ENCODE measurements at regions not wholly inside any gene's neighbourhood (a gene's known extent, or its start where the extent isn't known, plus 50 kb on each side); places are given as distances from the start of the nearest gene placed in this dataset.

GRCh38 chr4:180721356-180721755 is 1521.8 kb upstream of the TENM3 start:
- DNase-seq (ENCODE audit: low spot score), result no peak

DNA sequence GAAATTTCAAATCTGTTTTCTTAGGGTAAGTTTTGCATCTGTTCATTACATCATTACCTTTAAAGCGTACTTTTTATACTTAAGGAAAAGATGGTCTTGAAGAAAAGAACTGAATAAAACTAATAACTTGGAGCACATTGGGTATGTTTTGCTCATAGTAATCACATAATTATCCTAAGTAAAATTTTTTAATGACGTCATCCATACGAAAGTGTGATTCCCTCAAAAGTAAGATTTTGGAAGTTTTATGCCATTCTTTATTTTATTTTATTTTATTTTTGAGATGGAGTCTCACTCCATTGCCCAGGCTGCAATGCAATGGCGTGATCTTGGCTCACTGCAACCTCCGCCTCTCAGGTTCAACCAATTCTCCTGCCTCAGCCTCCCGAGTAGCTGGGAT is 1516.6 kb upstream of the TENM3 start:
- no peak for DNase-seq (ENCODE audit: low spot score)

DNA sequence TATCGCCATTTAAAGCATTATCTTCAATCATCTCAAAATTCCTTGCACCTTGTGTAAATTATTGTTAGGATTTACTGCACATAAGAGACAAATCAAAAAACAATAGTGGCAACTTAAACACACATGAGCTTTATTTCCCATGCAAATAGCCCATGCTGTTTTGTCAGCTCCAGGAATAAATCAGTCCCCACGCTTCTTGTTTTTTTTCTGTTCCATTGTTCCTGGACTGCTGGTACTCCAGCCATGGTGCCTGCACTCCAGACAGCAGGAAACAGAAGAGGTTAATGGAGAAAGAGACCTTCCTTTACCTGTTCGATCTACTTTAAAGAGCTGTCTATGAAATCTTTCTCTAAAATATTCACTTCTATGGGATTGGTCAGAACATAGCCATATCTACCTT is 1515.7 kb upstream of the TENM3 start:
- DNase-seq (ENCODE audit: low spot score), result no peak

DNA sequence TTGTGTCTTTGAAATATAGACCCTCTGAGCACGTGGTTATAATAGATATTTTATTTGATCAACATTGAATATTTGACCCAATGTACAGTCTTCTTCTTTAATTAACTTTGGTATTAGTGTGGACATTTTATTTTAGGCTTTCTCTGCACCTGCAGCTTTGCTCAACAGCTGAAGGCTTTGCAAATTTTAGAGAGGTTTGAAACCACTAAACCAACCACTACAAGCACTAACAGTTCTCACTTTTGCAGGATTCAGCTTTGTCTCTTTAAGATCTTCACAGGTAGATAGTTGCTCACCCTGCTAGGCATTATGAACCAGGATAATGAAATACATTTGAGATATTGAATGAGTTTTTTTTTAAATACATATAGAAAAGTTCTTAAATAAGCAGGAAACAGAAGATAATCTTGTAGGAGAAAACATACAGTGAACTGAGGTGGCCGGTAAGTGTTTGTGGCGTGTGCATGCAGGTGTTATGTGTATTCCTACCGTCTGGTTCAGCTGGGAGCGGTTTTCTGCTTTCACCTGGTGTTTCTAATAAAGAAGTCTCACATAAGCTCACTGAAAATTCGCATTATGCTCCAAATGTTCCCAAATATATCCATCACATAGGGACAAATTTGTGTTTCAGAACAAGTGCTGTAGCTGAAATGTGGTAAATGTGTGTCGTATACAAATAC is 1508.3 kb upstream of the TENM3 start:
- DNase-seq (ENCODE audit: low spot score), result no peak

GRCh38 chr4:180741703-180742102 is 1501.5 kb upstream of the TENM3 start:
- DNase-seq (ENCODE audit: low spot score), result no peak

- DNase-seq (ENCODE audit: low spot score), result no peak
Measured at GRCh38 chr4:180745019-180745418, 1498.2 kb upstream of the TENM3 start.

- DNase-seq (ENCODE audit: low spot score), result no peak
Measured at GRCh38 chr4:180751009-180751408, 1492.2 kb upstream of the TENM3 start.

DNA sequence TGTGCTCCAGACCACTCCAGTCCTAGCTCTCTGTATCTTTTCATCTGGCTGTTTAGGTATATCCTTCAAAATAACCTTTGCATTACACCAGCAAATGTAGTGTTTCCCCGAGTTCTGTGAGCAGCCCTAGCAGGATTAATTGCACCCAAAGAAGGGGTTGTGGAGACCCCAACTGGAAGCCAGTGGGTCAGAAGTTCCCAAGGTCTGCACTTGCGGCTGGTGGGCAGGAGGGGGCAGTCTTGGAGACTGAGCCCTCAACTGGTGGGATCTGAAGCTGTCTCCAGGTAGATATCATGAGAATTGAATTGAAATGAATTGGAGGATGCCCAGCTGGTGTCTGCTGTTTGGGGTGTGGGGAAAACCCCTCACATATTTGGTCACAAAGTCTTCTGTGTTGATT is 1485.3 kb upstream of the TENM3 start:
- no peak for DNase-seq (ENCODE audit: low spot score)

DNA sequence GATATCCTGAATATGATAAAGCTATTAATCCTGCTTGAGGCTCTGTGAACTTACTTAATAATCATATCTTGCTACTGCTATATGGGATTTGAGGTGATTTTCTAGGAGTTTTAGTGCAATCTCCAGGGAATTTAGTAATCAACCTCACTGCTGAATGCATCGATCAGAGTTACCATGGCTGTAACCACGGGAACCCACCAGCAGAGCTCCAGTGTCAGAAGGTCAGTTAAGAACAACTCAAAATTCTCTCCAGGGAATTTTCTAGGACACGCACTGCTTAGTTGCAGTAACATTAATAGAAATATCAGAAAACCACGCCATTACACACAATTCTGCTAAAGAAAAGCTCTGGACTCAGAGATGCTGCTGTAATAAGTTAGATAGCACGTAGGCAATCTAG is 1477.2 kb upstream of the TENM3 start:
- no peak for DNase-seq (ENCODE audit: low spot score)

DNA sequence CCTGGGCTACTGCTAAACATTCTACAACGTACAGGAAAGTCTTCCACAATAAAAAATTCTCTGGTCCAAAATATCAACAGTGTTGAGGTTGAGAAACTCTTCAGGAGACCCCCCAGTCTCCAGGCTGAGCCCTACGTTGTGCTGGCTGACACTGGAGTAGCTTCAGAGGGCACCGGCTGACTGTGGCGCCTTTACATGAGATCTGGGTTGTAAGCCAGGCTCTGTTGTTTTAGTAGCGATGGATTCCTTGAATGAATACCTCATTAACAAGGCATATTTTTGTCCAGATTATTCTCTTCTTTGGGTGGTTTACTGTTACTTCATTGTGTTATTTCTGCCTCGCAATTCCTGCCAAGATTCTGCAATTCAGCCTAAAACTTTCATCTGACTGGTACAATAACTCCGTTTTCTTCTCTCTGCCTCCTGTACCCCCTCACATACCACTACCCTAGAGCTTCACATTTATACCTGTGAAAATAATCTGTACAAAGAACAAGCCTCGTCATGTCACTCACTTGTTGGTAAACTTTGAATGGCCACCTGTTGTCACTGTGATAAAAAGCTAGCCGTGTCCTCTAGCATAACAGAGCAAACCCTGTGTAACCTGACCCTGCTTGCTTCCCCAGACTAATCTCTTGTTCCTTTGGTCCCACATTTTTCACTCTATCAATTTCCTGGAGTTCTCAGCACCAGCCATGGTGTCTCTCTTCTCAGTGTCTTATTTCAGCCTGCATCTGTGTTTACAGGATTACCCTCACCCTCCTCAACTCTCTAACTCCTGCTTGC is 1476.1 kb upstream of the TENM3 start:
- DNase-seq (ENCODE audit: low spot score), result no peak

DNA sequence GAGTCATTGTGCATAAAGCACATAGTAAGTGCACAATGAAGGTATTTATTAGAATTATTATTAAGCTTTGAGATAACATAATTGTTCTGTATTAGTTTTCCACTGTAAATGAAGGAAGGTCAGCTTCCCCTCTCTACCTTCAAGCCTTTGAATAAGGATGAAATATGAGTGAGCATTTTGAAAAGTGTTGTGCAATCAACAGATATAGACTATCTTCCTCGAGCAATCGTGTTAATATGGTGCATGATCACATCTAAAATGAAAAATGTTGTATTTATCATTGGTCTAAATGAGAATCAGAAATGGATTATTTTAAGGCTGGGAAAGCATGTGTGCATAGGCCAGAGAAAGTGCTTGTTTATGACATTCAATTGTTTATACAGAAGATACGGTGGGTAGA is 1474.6 kb upstream of the TENM3 start:
- DNase-seq (ENCODE audit: low spot score), result no peak

- DNase-seq (ENCODE audit: low spot score), result no peak
Measured at GRCh38 chr4:180769791-180770190, 1473.4 kb upstream of the TENM3 start.

GRCh38 chr4:180770265-180770664 is 1472.9 kb upstream of the TENM3 start:
- no peak for DNase-seq (ENCODE audit: low spot score)

GRCh38 chr4:180784940-180785339 is 1458.3 kb upstream of the TENM3 start:
- DNase-seq (ENCODE audit: low spot score), result no peak

DNA sequence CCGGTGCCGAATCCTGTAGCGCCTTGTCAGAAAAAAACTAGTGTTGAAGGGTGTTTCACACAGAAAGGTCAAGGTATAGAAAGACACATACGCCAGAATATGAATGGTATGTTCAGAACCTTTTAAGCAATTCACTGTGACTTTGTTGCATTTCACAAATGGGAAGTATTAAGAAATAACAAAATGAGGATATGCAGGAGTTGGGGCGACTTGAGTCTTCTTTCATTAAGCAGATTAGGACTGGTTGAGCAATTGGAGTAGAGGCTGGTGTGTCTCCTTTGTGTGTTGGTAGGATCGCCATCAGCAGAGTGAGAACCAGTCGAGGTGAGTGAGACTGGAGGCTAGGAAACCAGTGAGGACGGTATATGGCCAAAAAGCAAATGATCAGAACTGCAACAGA is 1454.5 kb upstream of the TENM3 start:
- DNase-seq (ENCODE audit: low spot score), result no peak

DNA sequence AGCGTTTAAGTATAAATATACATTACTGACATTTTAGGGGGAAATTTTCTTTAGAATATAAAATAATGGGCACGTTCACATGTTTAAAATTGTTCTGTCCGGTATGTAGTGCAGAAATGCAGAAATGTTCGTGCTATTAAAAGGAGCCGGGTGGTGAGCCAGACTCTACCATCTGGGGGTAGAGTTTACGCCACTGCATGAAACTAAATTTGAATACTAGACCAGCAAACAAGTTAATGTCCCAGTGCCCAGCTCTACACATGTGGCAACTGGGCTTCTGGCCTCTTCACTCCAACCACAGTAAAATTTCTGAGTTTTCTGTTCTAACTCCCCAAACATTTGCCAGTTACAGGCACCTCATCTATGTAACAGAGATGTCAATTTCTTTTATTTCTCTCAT is 1453.3 kb upstream of the TENM3 start:
- DNase-seq (ENCODE audit: low spot score), result no peak

DNA sequence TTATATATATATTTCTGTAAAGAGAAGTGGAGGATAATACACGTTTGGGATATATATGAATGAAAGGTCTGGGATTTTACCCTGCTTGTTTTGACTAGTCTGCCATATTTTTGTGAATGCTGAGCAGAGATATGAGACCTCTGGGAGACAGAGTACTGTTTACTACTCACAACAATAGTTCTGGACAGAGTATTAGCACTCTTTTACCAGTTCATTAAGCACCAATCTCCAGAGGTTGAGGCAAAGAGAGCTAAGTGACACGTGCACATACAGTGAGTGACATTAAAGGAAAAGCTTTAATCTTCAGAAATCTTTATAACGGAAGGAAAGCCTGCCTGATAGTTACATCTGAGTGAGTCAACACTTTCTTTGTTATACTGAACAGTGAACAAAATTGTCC is 1452.7 kb upstream of the TENM3 start:
- DNase-seq (ENCODE audit: low spot score), result peak; percentile 9

DNA sequence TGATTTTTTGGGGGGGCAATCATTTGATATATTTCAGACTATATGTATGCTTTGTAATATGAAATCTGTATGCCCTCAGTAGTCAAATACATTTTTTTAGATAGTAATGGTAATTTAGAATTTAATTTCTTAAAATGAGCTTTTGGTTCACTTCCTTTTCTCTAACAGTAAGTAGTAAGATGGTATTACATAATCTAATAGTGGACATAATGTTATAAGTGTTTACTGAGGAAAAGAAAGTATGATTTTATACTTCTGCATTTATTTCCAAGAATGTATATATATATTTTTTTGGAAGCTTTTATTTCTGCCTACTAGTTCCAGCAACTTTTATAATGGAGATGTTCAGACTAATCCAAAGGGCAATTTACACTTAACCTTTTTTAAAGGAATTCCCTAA is 1450.7 kb upstream of the TENM3 start:
- no peak for DNase-seq (ENCODE audit: low spot score)

DNA sequence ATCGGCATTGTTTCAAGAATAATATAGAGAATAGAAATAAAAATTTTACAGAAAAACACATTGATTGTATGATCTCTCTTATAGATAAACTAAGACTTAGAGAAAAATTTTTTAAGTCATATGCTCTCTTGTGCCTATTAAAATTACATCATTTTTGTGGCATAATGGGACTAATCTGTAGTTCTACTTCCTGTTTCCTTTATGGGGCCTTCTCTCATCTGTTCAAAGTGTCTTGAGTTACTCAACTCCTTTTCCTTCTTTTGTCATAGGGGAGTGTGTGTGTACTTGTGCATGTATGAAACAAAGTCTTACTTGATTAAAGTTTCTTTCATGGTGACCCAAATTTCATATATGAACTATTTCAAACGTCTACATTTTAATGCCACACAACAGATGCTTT is 1448.9 kb upstream of the TENM3 start:
- no peak for DNase-seq (ENCODE audit: low spot score)

DNA sequence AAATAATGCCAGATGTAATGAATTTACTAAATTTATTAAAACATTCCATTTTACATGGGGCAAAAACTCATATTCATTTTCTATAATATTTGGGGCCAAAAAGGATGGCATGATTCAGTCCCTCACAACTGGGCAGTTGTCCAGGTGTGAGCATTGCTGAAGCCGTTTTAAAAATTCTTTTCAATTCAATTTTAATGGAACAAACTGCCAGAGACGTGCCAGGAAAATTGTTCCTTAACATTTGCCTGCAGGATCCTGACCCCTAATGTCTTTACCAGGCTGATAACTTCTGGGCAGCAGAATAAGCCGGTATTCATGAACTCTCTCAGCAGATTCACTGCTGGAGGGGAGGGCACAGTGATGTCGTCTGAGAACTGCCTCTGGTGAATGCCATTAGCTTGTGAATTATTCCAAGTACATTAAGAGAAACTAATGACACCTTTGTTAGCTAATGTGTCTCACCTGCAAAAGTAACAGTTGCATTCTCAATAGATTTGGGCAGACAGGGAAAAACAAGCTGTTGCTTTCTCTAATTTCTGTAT is 1445.1 kb upstream of the TENM3 start:
- no peak for DNase-seq (ENCODE audit: low spot score)

GRCh38 chr4:180799798-180800197 is 1443.4 kb upstream of the TENM3 start:
- DNase-seq (ENCODE audit: low spot score), result no peak

- no peak for DNase-seq (ENCODE audit: low spot score)
Measured at GRCh38 chr4:180805101-180805500, 1438.1 kb upstream of the TENM3 start.

- no peak for DNase-seq (ENCODE audit: low spot score)
Measured at GRCh38 chr4:180808862-180809261, 1434.3 kb upstream of the TENM3 start.

DNA sequence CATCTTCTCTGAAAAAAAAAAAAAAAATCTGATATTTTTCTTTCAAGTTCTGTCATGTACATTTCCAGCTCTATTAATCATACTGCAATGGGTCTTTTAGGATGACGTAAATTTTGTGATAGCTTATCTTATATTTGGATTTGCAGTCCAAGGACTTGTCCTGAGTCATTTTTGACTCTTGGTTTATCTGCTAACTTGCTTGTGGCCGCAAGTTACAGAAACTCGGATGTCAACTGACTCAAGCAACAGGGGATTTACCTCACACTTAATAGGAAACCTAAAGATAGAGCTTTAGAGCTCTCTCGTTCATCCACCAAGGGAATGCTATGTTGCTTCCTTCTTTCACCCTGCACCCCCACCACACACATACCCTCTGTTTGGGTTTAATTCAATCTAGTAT is 1433.8 kb upstream of the TENM3 start:
- no peak for DNase-seq (ENCODE audit: low spot score)
